Heart left ventricle (tissue), 16 donors: ENCODE measurements at regions not wholly inside any gene's neighbourhood (a gene's known extent, or its start where the extent isn't known, plus 50 kb on each side); places are given as distances from the start of the nearest gene placed in this dataset.

Source experiments
- ATAC-seq, 4 donors: fragments of 200-7000 bp; cut with Tn5 transposase; one replicate each; pipeline ENCODE4 v1.9.1; 2020 to 2022; ENCODE audit warnings: moderate library complexity in 4 of 4, mild to moderate bottlenecking in 3 of 4, moderate number of reproducible peaks in 1 of 4
- DNase-seq, 5 donors: peaks; one replicate each; pipeline ENCODE4 v3.0.0-alpha.2; 2020
- H3K27ac ChIP-seq, 12 donors: fragments of 200-600 bp; sonication (generic) in 4 of 12; one replicate each; pipeline versions ENCODE4 v1.5.0 to v1.8.0; 2016 to 2022; ENCODE audit warnings: mild to moderate bottlenecking in 2 of 12
- H3K27me3 ChIP-seq, 9 donors: fragments of 200-600 bp; sonication (generic) in 2 of 9; one replicate each; pipeline versions ENCODE4 v1.5.1 to v1.8.0; 2016 to 2022; ENCODE audit warnings: mild to moderate bottlenecking in 3 of 9
- H3K36me3 ChIP-seq, 9 donors: fragments of 200-600 bp; sonication (generic) in 2 of 9; one replicate each; pipeline versions ENCODE4 v1.5.0 to v1.8.0; 2018 to 2022; ENCODE audit warnings: mild to moderate bottlenecking in 2 of 9
- H3K4me1 ChIP-seq, 12 donors: fragments of 200-600 bp; sonication (generic) in 4 of 12; one replicate each; pipeline versions ENCODE4 v1.5.0 to v1.8.0; 2016 to 2022; ENCODE audit warnings: mild to moderate bottlenecking in 3 of 12
- H3K4me3 ChIP-seq, 12 donors: fragments of 200-600 bp; sonication (generic) in 4 of 12; one replicate each; pipeline versions ENCODE4 v1.5.0 to v1.8.0; 2017 to 2022; ENCODE audit warnings: mild to moderate bottlenecking in 9 of 12, moderate library complexity in 4 of 12
- H3K9me3 ChIP-seq, 12 donors: fragments of 200-600 bp; sonication (generic) in 4 of 12; one replicate each; pipeline versions ENCODE4 v1.5.0 to v1.8.0; 2016 to 2022; ENCODE audit warnings: mild to moderate bottlenecking in 1 of 12
- CTCF ChIP-seq, 12 donors: fragments of 200-600 bp; sonication (generic) in 4 of 12; IDR thresholded peaks; one replicate each; pipeline versions ENCODE4 v1.5.0 to v1.8.0; 2018 to 2022; ENCODE audit warnings: antibody characterized with exemption in 12 of 12, mild to moderate bottlenecking in 5 of 12
- POLR2A ChIP-seq, 2 donors: fragments of 450-650 bp; IDR thresholded peaks; one replicate each; pipeline ENCODE4 v1.6.1; 2017; ENCODE audit warnings: antibody characterized with exemption in 2 of 2, mild to moderate bottlenecking in 2 of 2, moderate library complexity in 2 of 2
- WGBS, 4 donors: extraction: QIAGEN DNeasy Blood & Tissue Kit in 2 of 4; methylation state at CpG; one replicate each; pipeline versions ENCODE4 v1.1.5 to v1.1.7; 2013 to 2018; 5-methylcytosine and 5-hydroxymethylcytosine counted together
- intact Hi-C, 10 donors: fragments of 100-400 bp; cut with DNase I; formaldehyde crosslinking; loops; one replicate each; pipeline versions ENCODE4 v1.11.1 to v1.14.2; 2022
- donor health status: ischemic (EF 13 %, LVEDD 7.1; RV severe dilation, severe dysfunction).
- donor health status: healthy with polysubstance abuse.
- donor health status: DM: no; HTN: yes; CAD: no.
- donor health status: DM: no; HTN: no; CAD: no.
- donor health status: ischemic (EF 25% LVEDD 6.9; RV normal size, moderate dysfunction).
- donor health status: ischemic (EF 25% LVEDD 5.7; RV mildly dilated, moderate dysfunction).
- donor health status: healthy.
- donor health status: DM: yes; HTN: yes; CAD: no.
- donor health status: ischemic (EF 35%, LVEDD 5.7; RV mildly dilated, moderate dysfunction).
- donor health status: nonischemic (EF 11% LVEDD 7.7; RV severe dilation, severe dysfunction).
- donor health status: DM: yes; HTN: yes; CAD: no.
- donor health status: PGD.
- donor health status: ischemic (EF 29% LVEDD 5.4; RV normal size, mild dysfunction).
- donor health status: nonischemic (EF 23%, LVEDD 6.1; RV moderate dilation, normal function).

- Histone ChIP-seq H3K4me3 (no peak overlapping the region), H3K27me3 (no peaks in the 10 kb centered on the region), H3K27ac (no peak overlapping the region), H3K9me3 (no peaks in the 10 kb centered on the region), H3K4me1 (peaks cover 0 to 14% (median 2%) of the 10 kb centered on the region in 12 donors), H3K36me3 (no peaks in the 10 kb centered on the region)
- ATAC-seq (no peak), DNase-seq (no peak)
- intact Hi-C loops = no loop called here
- 91 to 95% (median 92%) methylated on average over 3 of the region's 3 CpGs for WGBS, 4 donors
- TF ChIP-seq POLR2A (IDR thresholded peaks at IDR 0.05) (no peak), CTCF (IDR thresholded peaks at IDR 0.05) (no peak)
These were observed 260.5 kb downstream of the ADAMTS20 start for GRCh38 chr12:43291516-43291915.

- Histone ChIP-seq H3K9me3 (no peaks in the 10 kb centered on the region), H3K27me3 (no peaks in the 10 kb centered on the region), H3K4me1 (peaks cover 0 to 14% (median 2%) of the 10 kb centered on the region in 12 donors), H3K4me3 (no peak overlapping the region), H3K27ac (no peak overlapping the region), H3K36me3 (no peaks in the 10 kb centered on the region)
- TF ChIP-seq POLR2A (IDR thresholded peaks at IDR 0.05) (no peak), CTCF (IDR thresholded peaks at IDR 0.05) (no peak)
- intact Hi-C loops = no loop called here
- DNase-seq (no peak), ATAC-seq (no peak)
- 95 to 100% (median 96%) methylated on average over 2 of the region's 2 CpGs for WGBS, 4 donors
These were observed 261.2 kb downstream of the ADAMTS20 start for GRCh38 chr12:43290836-43291235.

GRCh38 chr12:43289426-43289801, 262.6 kb downstream of the ADAMTS20 start:
- Histone ChIP-seq H3K9me3 (no peaks in the 10 kb centered on the region), H3K36me3 (no peaks in the 10 kb centered on the region), H3K4me3 (peak overlapping the region in 1 of 12 donors; percentile 14), H3K4me1 (peaks cover 0 to 27% (median 3%) of the 10 kb centered on the region in 12 donors), H3K27ac (no peak overlapping the region), H3K27me3 (no peaks in the 10 kb centered on the region)
- no peak for TF ChIP-seq CTCF (IDR thresholded peaks at IDR 0.05)
- WGBS, 4 donors = 21 to 33% (median 29%) methylated on average over 5 of the region's 5 CpGs
- DNase-seq (no peak), ATAC-seq (no peak)
- intact Hi-C loops = loop anchor here in 5 of 10 donors (5.0 to 10.0 kb wide), 4 partner anchors 695 to 812 kb away; no protein-coding TSS in a partner anchor

GRCh38 chr12:43288671-43289425, 263.2 kb downstream of the ADAMTS20 start:
- DNase-seq (no peak), ATAC-seq (no peak)
- H3K9me3 ChIP-seq = no peaks in the 10 kb centered on the region
- intact Hi-C loops = loop anchor here in 5 of 10 donors (5.0 to 10.0 kb wide), 4 partner anchors 694 to 812 kb away; no protein-coding TSS in a partner anchor
- H3K27me3 ChIP-seq = no peaks in the 10 kb centered on the region
- TF ChIP-seq CTCF (IDR thresholded peaks at IDR 0.05) = no peak
- no peak for TF ChIP-seq POLR2A (IDR thresholded peaks at IDR 0.05)
- peaks cover 0 to 27% (median 3%) of the 10 kb centered on the region in 12 donors for H3K4me1 ChIP-seq
- no peaks in the 10 kb centered on the region for H3K36me3 ChIP-seq
- peak overlapping the region in 1 of 12 donors; percentile 14 for H3K4me3 ChIP-seq
- H3K27ac ChIP-seq = no peak overlapping the region
- 73 to 83% (median 79%) methylated on average over 15 of the region's 15 CpGs for WGBS, 4 donors
